ENCODE measurements at regions not wholly inside any gene's neighbourhood (a gene's known extent, or its start where the extent isn't known, plus 50 kb on each side); places are given as distances from the start of the nearest gene placed in this dataset.
A peak's percentile ranks its signal among the peaks of the same experiment; 100 is the strongest.

GRCh38 chr6:55980627-55981211 is 105.3 kb upstream of the BMP5 start:
- no peaks in the 10 kb centered on the region for H3K36me3 ChIP-seq
- no peak overlapping the region for H3K27ac ChIP-seq
- H3K27me3 ChIP-seq: no peaks in the 10 kb centered on the region
- intact Hi-C loops (cut with DNase I): loop anchor here (5.0 kb wide), 1 partner anchor 312 kb away; no protein-coding TSS in a partner anchor
- no peaks in the 10 kb centered on the region for H3K9me3 ChIP-seq
- H3K4me1 ChIP-seq: no peaks in the 10 kb centered on the region
- H3K4me3 ChIP-seq: no peak overlapping the region
- peak; percentile 77 for TF ChIP-seq CTCF (IDR thresholded peaks at IDR 0.05)
- ATAC-seq (no peak), DNase-seq (no peak)

- Histone ChIP-seq H3K27me3 (no peaks in the 10 kb centered on the region), H3K9me3 (no peaks in the 10 kb centered on the region), H3K4me1 (no peaks in the 10 kb centered on the region), H3K4me3 (no peak overlapping the region), H3K36me3 (no peaks in the 10 kb centered on the region), H3K27ac (no peak overlapping the region)
- no peak for DNase-seq
- intact Hi-C loops (cut with DNase I): no loop called here
- no peak for ATAC-seq
- no peak for TF ChIP-seq CTCF (IDR thresholded peaks at IDR 0.05)
These were observed 104.1 kb upstream of the BMP5 start for GRCh38 chr6:55979526-55979925.

- Histone ChIP-seq H3K9me3 (no peaks in the 10 kb centered on the region), H3K27me3 (no peaks in the 10 kb centered on the region), H3K4me3 (no peak overlapping the region), H3K27ac (no peak overlapping the region), H3K36me3 (no peaks in the 10 kb centered on the region), H3K4me1 (no peaks in the 10 kb centered on the region)
- no peak for TF ChIP-seq CTCF (IDR thresholded peaks at IDR 0.05)
- ATAC-seq (no peak), DNase-seq (no peak)
- intact Hi-C loops (cut with DNase I): no loop called here
These were observed 102.7 kb upstream of the BMP5 start for GRCh38 chr6:55977959-55978665.

- DNase-seq: no peak
- Histone ChIP-seq H3K4me3 (no peak overlapping the region), H3K9me3 (no peaks in the 10 kb centered on the region), H3K36me3 (no peaks in the 10 kb centered on the region), H3K27me3 (no peaks in the 10 kb centered on the region), H3K27ac (no peak overlapping the region), H3K4me1 (no peaks in the 10 kb centered on the region)
- no peak for TF ChIP-seq CTCF (IDR thresholded peaks at IDR 0.05)
- ATAC-seq: no peak
- intact Hi-C loops (cut with DNase I): no loop called here
These were observed 99.3 kb upstream of the BMP5 start for GRCh38 chr6:55974688-55975087.

GRCh38 chr6:55972091-55972490 is 96.7 kb upstream of the BMP5 start:
- TF ChIP-seq CTCF (IDR thresholded peaks at IDR 0.05): no peak
- DNase-seq (no peak), ATAC-seq (no peak)
- H3K4me1 ChIP-seq: no peaks in the 10 kb centered on the region
- no peaks in the 10 kb centered on the region for H3K36me3 ChIP-seq
- no peaks in the 10 kb centered on the region for H3K9me3 ChIP-seq
- H3K27ac ChIP-seq: no peak overlapping the region
- no peak overlapping the region for H3K4me3 ChIP-seq
- no peaks in the 10 kb centered on the region for H3K27me3 ChIP-seq
- intact Hi-C loops (cut with DNase I): no loop called here

Measured in upper lobe of right lung (tissue), 1 donor.